ENCODE measurements at regions not wholly inside any gene's neighbourhood (a gene's known extent, or its start where the extent isn't known, plus 50 kb on each side); places are given as distances from the start of the nearest gene placed in this dataset.

DNA sequence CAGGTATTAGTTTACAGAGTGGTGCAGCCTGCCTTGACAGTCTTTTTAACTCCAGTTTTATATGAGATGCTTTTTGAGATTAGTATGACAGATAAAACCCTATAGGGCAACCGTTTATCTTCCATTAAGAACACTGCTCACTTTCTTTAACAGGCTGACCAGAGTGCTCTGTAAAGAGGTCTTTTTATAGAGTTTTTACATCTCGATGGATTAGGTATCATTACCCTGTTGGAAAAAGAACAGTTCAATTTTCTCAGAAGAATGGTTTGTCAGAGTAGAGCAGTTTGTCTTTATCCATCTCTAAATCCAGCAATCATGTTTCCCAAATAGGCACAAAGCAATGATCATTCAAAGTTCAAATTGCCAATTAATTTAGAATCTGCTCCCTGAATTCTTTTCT is 395.2 kb upstream of the ARGLU1 start:
- Mint-ChIP-seq H3K27me3 (ENCODE audit: insufficient read depth) (no peaks in the 10 kb centered on the region), H3K27ac (no peak overlapping the region), H3K4me1 (no peaks in the 10 kb centered on the region), H3K4me3 (no peak overlapping the region), H3K36me3 (ENCODE audit: low read depth) (no peaks in the 10 kb centered on the region), H3K9me3 (no peaks in the 10 kb centered on the region)
- H3K4me3 ChIP-seq (ENCODE audit: low read length) = no peak overlapping the region
- H3K27ac ChIP-seq (ENCODE audit: low read depth, low read length) = no peak overlapping the region
- no peak for DNase-seq
- WGBS, 2 experiments (ENCODE audit: insufficient coverage in 1 of 2, insufficient read length in 1 of 2) = 86% methylated on average over 2 of the region's 2 CpGs; no CpG with 5 or more reads in 1 of the 2 experiments
- TF ChIP-seq, protein P1, sequence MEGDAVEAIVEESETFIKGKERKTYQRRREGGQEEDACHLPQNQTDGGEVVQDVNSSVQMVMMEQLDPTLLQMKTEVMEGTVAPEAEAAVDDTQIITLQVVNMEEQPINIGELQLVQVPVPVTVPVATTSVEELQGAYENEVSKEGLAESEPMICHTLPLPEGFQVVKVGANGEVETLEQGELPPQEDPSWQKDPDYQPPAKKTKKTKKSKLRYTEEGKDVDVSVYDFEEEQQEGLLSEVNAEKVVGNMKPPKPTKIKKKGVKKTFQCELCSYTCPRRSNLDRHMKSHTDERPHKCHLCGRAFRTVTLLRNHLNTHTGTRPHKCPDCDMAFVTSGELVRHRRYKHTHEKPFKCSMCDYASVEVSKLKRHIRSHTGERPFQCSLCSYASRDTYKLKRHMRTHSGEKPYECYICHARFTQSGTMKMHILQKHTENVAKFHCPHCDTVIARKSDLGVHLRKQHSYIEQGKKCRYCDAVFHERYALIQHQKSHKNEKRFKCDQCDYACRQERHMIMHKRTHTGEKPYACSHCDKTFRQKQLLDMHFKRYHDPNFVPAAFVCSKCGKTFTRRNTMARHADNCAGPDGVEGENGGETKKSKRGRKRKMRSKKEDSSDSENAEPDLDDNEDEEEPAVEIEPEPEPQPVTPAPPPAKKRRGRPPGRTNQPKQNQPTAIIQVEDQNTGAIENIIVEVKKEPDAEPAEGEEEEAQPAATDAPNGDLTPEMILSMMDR (conservative IDR thresholded peaks at IDR 0.05) = no peak
- no peaks in the 10 kb centered on the region for H3K27me3 ChIP-seq (ENCODE audit: control insufficient read depth, insufficient read depth, low read length, poor library complexity, severe bottlenecking)
- no peaks in the 10 kb centered on the region for H3K9me3 ChIP-seq (ENCODE audit: control insufficient read depth, low read length)
- no peaks in the 10 kb centered on the region for H3K4me1 ChIP-seq (ENCODE audit: control insufficient read depth, insufficient read depth, low read length)
- H3K9ac ChIP-seq (ENCODE audit: extremely low read depth, low read length, poor library complexity, severe bottlenecking) = no peak overlapping the region
- no peaks in the 10 kb centered on the region for H3K36me3 ChIP-seq (ENCODE audit: control insufficient read depth, insufficient read depth, low read length)

GRCh38 chr13:106961651-106962050 is 393.7 kb upstream of the ARGLU1 start:
- Histone ChIP-seq H3K9ac (ENCODE audit: extremely low read depth, low read length, poor library complexity, severe bottlenecking) (no peak overlapping the region), H3K36me3 (ENCODE audit: control insufficient read depth, insufficient read depth, low read length) (no peaks in the 10 kb centered on the region), H3K9me3 (ENCODE audit: control insufficient read depth, low read length) (no peaks in the 10 kb centered on the region), H3K4me3 (ENCODE audit: low read length) (no peak overlapping the region), H3K27ac (ENCODE audit: low read depth, low read length) (no peak overlapping the region), H3K4me1 (ENCODE audit: control insufficient read depth, insufficient read depth, low read length) (no peaks in the 10 kb centered on the region), H3K27me3 (ENCODE audit: control insufficient read depth, insufficient read depth, low read length, poor library complexity, severe bottlenecking) (no peaks in the 10 kb centered on the region)
- no peaks in the 10 kb centered on the region for H3K36me3 Mint-ChIP-seq (ENCODE audit: low read depth)
- no peak overlapping the region for H3K4me3 Mint-ChIP-seq
- no peak for DNase-seq
- no peak overlapping the region for H3K27ac Mint-ChIP-seq
- no peaks in the 10 kb centered on the region for H3K4me1 Mint-ChIP-seq
- 78 to 83% methylated on average over 1 to 2 of the region's 2 CpGs for WGBS, 2 experiments (ENCODE audit: insufficient coverage in 1 of 2, insufficient read length in 1 of 2)
- TF ChIP-seq, protein P1 (conservative IDR thresholded peaks at IDR 0.05) = no peak
- no peaks in the 10 kb centered on the region for H3K27me3 Mint-ChIP-seq (ENCODE audit: insufficient read depth)
- H3K9me3 Mint-ChIP-seq = no peaks in the 10 kb centered on the region

DNA sequence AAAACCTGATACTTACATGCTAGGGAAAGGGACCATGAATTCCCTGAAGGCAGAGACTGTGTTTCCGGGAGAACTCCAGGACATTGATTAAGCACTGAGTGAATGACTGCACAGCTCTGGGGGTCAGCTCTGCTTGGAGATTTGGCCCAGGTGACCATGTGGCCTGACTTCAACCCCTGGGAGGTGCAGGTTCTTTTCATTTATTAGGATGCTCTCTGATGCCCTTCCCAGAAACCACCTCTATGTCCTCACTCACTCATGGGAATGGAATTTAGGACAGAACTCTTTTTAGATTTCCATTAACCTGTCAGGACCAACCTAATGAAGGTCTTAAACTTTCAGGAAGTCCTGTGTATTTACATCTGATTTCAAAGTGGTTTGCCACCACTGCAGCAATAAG is 393.3 kb upstream of the ARGLU1 start:
- WGBS, 2 experiments (ENCODE audit: insufficient coverage in 1 of 2, insufficient read length in 1 of 2) = 89 to 100% methylated on average over 1 of the region's 1 CpG

More for the DNA sequence above, 393.3 kb upstream of the ARGLU1 start:
- Mint-ChIP-seq H3K9me3 (no peaks in the 10 kb centered on the region), H3K4me1 (no peaks in the 10 kb centered on the region), H3K27me3 (ENCODE audit: insufficient read depth) (no peaks in the 10 kb centered on the region), H3K36me3 (ENCODE audit: low read depth) (no peaks in the 10 kb centered on the region), H3K27ac (no peak overlapping the region), H3K4me3 (no peak overlapping the region)
- Histone ChIP-seq H3K4me1 (ENCODE audit: control insufficient read depth, insufficient read depth, low read length) (no peaks in the 10 kb centered on the region), H3K9ac (ENCODE audit: extremely low read depth, low read length, poor library complexity, severe bottlenecking) (no peak overlapping the region), H3K27ac (ENCODE audit: low read depth, low read length) (no peak overlapping the region), H3K4me3 (ENCODE audit: low read length) (no peak overlapping the region), H3K36me3 (ENCODE audit: control insufficient read depth, insufficient read depth, low read length) (no peaks in the 10 kb centered on the region), H3K9me3 (ENCODE audit: control insufficient read depth, low read length) (no peaks in the 10 kb centered on the region), H3K27me3 (ENCODE audit: control insufficient read depth, insufficient read depth, low read length, poor library complexity, severe bottlenecking) (no peaks in the 10 kb centered on the region)
- DNase-seq = no peak
- TF ChIP-seq, protein P1 (conservative IDR thresholded peaks at IDR 0.05) = no peak
